Chondrocyte (in vitro differentiated cells): ENCODE measurements at regions not wholly inside any gene's neighbourhood (a gene's known extent, or its start where the extent isn't known, plus 50 kb on each side); places are given as distances from the start of the nearest gene placed in this dataset.

Experiments used
- DNase-seq: peaks from one replicate; pipeline ENCODE4 v3.0.0; 2021; ENCODE audit warnings: mixed read lengths, low spot score
- H3K27ac Mint-ChIP-seq: one replicate; pipeline ENCODE4 v1.8.0; 2021; ENCODE audit warnings: mild to moderate bottlenecking, moderate library complexity, mixed read lengths; ENCODE audit not compliant: unreplicated experiment
- H3K27me3 Mint-ChIP-seq: 2 replicates; pipeline ENCODE4 v1.8.0; 2021; ENCODE audit warnings: low read depth, mixed read lengths
- H3K36me3 Mint-ChIP-seq: 2 replicates; pipeline ENCODE4 v1.8.0; 2021; ENCODE audit warnings: low read depth, mixed read lengths
- H3K4me1 Mint-ChIP-seq: 2 replicates; pipeline ENCODE4 v1.8.0; 2021; ENCODE audit warnings: low read depth, mild to moderate bottlenecking, mixed read lengths
- H3K4me3 Mint-ChIP-seq: one replicate; pipeline ENCODE4 v1.8.0; 2021; ENCODE audit warnings: mild to moderate bottlenecking, moderate library complexity, mixed read lengths; ENCODE audit not compliant: unreplicated experiment
- H3K9me3 Mint-ChIP-seq: 2 replicates; pipeline ENCODE4 v1.8.0; 2021; ENCODE audit warnings: low read depth, mixed read lengths
- CTCF ChIP-seq: fragments of 200-600 bp; sonication (generic); IDR thresholded peaks from 2 replicates; pipeline ENCODE4 v1.5.0; 2021; ENCODE audit warnings: antibody characterized with exemption, mild to moderate bottlenecking, moderate library complexity

GRCh38 chr4:97453186-97453585 is 690.1 kb downstream of the STPG2 start:
- Mint-ChIP-seq H3K27ac (no peak overlapping the region), H3K36me3 (no peaks in the 10 kb centered on the region), H3K4me3 (no peak overlapping the region), H3K9me3 (no peaks in the 10 kb centered on the region), H3K4me1 (no peaks in the 10 kb centered on the region), H3K27me3 (no peaks in the 10 kb centered on the region)
- no peak for DNase-seq
- TF ChIP-seq CTCF = no peak

GRCh38 chr4:97457253-97457652 is 686.0 kb downstream of the STPG2 start:
- Mint-ChIP-seq H3K36me3 (no peaks in the 10 kb centered on the region), H3K4me3 (no peak overlapping the region), H3K27me3 (no peaks in the 10 kb centered on the region), H3K9me3 (no peaks in the 10 kb centered on the region), H3K4me1 (no peaks in the 10 kb centered on the region), H3K27ac (no peak overlapping the region)
- TF ChIP-seq CTCF = no peak
- DNase-seq = no peak

GRCh38 chr4:97468272-97468671 is 675.0 kb downstream of the STPG2 start:
- Mint-ChIP-seq H3K4me1 (no peaks in the 10 kb centered on the region), H3K4me3 (no peak overlapping the region), H3K36me3 (no peaks in the 10 kb centered on the region), H3K27me3 (no peaks in the 10 kb centered on the region), H3K9me3 (peaks cover 4% of the 10 kb centered on the region), H3K27ac (no peak overlapping the region)
- no peak for DNase-seq
- TF ChIP-seq CTCF = no peak

GRCh38 chr4:97475621-97476020 is 667.7 kb downstream of the STPG2 start:
- no peak for TF ChIP-seq CTCF
- Mint-ChIP-seq H3K4me1 (no peaks in the 10 kb centered on the region), H3K27me3 (no peaks in the 10 kb centered on the region), H3K27ac (no peak overlapping the region), H3K9me3 (no peaks in the 10 kb centered on the region), H3K4me3 (no peak overlapping the region), H3K36me3 (no peaks in the 10 kb centered on the region)
- no peak for DNase-seq

GRCh38 chr4:97477974-97478373 is 665.3 kb downstream of the STPG2 start:
- H3K4me3 Mint-ChIP-seq = no peak overlapping the region
- no peaks in the 10 kb centered on the region for H3K36me3 Mint-ChIP-seq
- peaks cover 2% of the 10 kb centered on the region for H3K9me3 Mint-ChIP-seq
- TF ChIP-seq CTCF = no peak
- no peaks in the 10 kb centered on the region for H3K27me3 Mint-ChIP-seq
- DNase-seq = no peak
- no peaks in the 10 kb centered on the region for H3K4me1 Mint-ChIP-seq
- H3K27ac Mint-ChIP-seq = no peak overlapping the region
